Body of pancreas (tissue), 4 donors: ENCODE measurements at regions not wholly inside any gene's neighbourhood (a gene's known extent, or its start where the extent isn't known, plus 50 kb on each side); places are given as distances from the start of the nearest gene placed in this dataset.
A peak's percentile ranks its signal among the peaks of the same experiment; 100 is the strongest.

Experiments used
- ATAC-seq: fragments of 150-250 bp; one replicate; pipeline ENCODE4 v1.9.1; 2016
- DNase-seq, 4 donors: peaks; one replicate each; pipeline ENCODE4 v3.0.0-alpha.2; 2019
- H3K27ac ChIP-seq, 4 donors: fragments of 200-600 bp; sonication (generic); 1 replicate in 3 of 4; 2 replicates in 1 of 4; pipeline versions ENCODE4 v1.5.1 to v1.6.1; 2016 to 2019; ENCODE audit warnings: mild to moderate bottlenecking in 1 of 4, mixed read lengths in 1 of 4, moderate library complexity in 1 of 4
- H3K27me3 ChIP-seq, 2 donors: fragments of 200-600 bp; sonication (generic); one replicate each; pipeline ENCODE4 v1.6.0; 2016; ENCODE audit warnings: mild to moderate bottlenecking in 1 of 2
- H3K36me3 ChIP-seq, 2 donors: fragments of 200-600 bp; sonication (generic); replicated peaks in 1 of 2; 2 replicates each; pipeline ENCODE4 v1.5.1; 2016; ENCODE audit warnings: low read depth in 2 of 2; ENCODE audit not compliant: insufficient read depth in 1 of 2
- H3K4me1 ChIP-seq: fragments of 200-600 bp; sonication (generic); one replicate; pipeline ENCODE4 v1.6.0; 2016
- H3K4me3 ChIP-seq, 2 donors: fragments of 200-600 bp; sonication (generic); 1 replicate in 1 of 2; 2 replicates in 1 of 2; pipeline ENCODE4 v1.5.1; 2016 to 2019
- H3K9me3 ChIP-seq, 3 donors: fragments of 200-600 bp; sonication (generic); 1 replicate in 2 of 3; 2 replicates in 1 of 3; pipeline ENCODE4 v1.5.1; 2016
- CTCF ChIP-seq, 7 experiments: fragments of 450-650 bp in 4 of 7; fragments of 200-600 bp in 3 of 7; sonication (generic) in 3 of 7; IDR thresholded peaks; one replicate each; pipeline ENCODE4 v1.5.1; 2016 to 2019; ENCODE audit warnings: antibody characterized with exemption in 7 of 7
- POLR2A ChIP-seq, 3 donors: fragments of 450-650 bp; IDR thresholded peaks; one replicate each; pipeline ENCODE4 v1.6.1; 2016; ENCODE audit warnings: antibody characterized with exemption in 3 of 3, mild to moderate bottlenecking in 2 of 3
- WGBS, 2 donors: methylation state at CpG; one replicate each; pipeline ENCODE4 v1.1.5; 2017; 5-methylcytosine and 5-hydroxymethylcytosine counted together
- intact Hi-C: fragments of 100-400 bp; cut with DNase I; formaldehyde crosslinking; loops from one replicate; pipeline ENCODE4 v1.15.1; 2023

- TF ChIP-seq POLR2A (IDR thresholded peaks at IDR 0.05), result no peak
- peak; percentile 17 to 34 (median 31) for TF ChIP-seq CTCF (IDR thresholded peaks at IDR 0.05)
- DNase-seq (peak in 2 of 4 donors; percentile 8 to 29), ATAC-seq (no peak)
- Histone ChIP-seq H3K36me3 (no peaks in the 10 kb centered on the region), H3K27ac (no peak overlapping the region), H3K4me1 (peaks cover 9% of the 10 kb centered on the region), H3K9me3 (no peaks in the 10 kb centered on the region), H3K27me3 (no peaks in the 10 kb centered on the region), H3K4me3 (no peak overlapping the region)
- intact Hi-C loops, result no loop called here
- WGBS, 2 donors, result 69 to 73% methylated on average over 7 of the region's 7 CpGs
These were observed 481.1 kb upstream of the ZNF608 start for GRCh38 chr5:125227333-125228095.

GRCh38 chr5:125228363-125229070, 482.1 kb upstream of the ZNF608 start:
- intact Hi-C loops, result no loop called here

DNA sequence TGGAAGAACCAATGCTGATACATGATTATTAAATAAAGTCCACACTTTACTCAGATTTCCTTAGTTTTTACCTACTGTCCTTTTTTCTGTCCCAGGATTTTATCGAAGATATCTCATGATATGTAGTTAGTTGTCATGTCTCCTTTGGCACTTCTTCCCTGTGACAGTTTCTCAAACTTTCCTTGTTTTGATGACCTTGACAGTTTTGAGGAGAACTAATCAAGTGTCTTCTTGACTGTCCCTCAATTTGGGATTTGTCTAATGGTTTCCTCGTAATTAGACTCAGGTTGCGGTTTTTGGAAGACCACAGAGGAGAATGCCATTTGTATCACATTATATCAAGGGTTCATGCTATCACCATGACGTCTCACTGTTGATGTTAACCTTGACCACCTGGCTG, 483.1 kb upstream of the ZNF608 start:
- WGBS, 2 donors, result 85 to 86% methylated on average over 4 of the region's 4 CpGs
- H3K36me3 ChIP-seq, result no peaks in the 10 kb centered on the region
- no peak overlapping the region for H3K4me3 ChIP-seq
- H3K27me3 ChIP-seq, result no peaks in the 10 kb centered on the region
- TF ChIP-seq CTCF (IDR thresholded peaks at IDR 0.05) (no peak), POLR2A (IDR thresholded peaks at IDR 0.05) (no peak)
- DNase-seq (no peak), ATAC-seq (no peak)
- no peaks in the 10 kb centered on the region for H3K9me3 ChIP-seq
- no peak overlapping the region for H3K27ac ChIP-seq
- intact Hi-C loops, result no loop called here
- H3K4me1 ChIP-seq, result peaks cover 7% of the 10 kb centered on the region

More at GRCh38 chr5:125228363-125229070, 482.1 kb upstream of the ZNF608 start:
- ATAC-seq (no peak), DNase-seq (no peak)
- no peak overlapping the region for H3K27ac ChIP-seq
- H3K27me3 ChIP-seq, result no peaks in the 10 kb centered on the region
- H3K4me1 ChIP-seq, result peaks cover 7% of the 10 kb centered on the region
- 47 to 58% methylated on average over 4 of the region's 4 CpGs for WGBS, 2 donors
- no peaks in the 10 kb centered on the region for H3K36me3 ChIP-seq
- no peaks in the 10 kb centered on the region for H3K9me3 ChIP-seq
- no peak overlapping the region for H3K4me3 ChIP-seq
- TF ChIP-seq POLR2A (IDR thresholded peaks at IDR 0.05) (no peak), CTCF (IDR thresholded peaks at IDR 0.05) (no peak)

- H3K4me1 ChIP-seq, result peaks cover 7% of the 10 kb centered on the region
- WGBS, 2 donors, result 50 to 69% methylated on average over 3 of the region's 3 CpGs
These were observed 486.4 kb upstream of the ZNF608 start for GRCh38 chr5:125232779-125233230.

More at GRCh38 chr5:125232779-125233230, 486.4 kb upstream of the ZNF608 start:
- H3K36me3 ChIP-seq, result no peaks in the 10 kb centered on the region
- H3K27me3 ChIP-seq, result no peaks in the 10 kb centered on the region
- TF ChIP-seq POLR2A (IDR thresholded peaks at IDR 0.05) (no peak), CTCF (IDR thresholded peaks at IDR 0.05) (no peak)
- H3K27ac ChIP-seq, result peak overlapping the region in 1 of 4 donors; percentile 34
- no peak overlapping the region for H3K4me3 ChIP-seq
- no peaks in the 10 kb centered on the region for H3K9me3 ChIP-seq
- ATAC-seq (peak; percentile 73), DNase-seq (peak in 1 of 4 donors; percentile 3)
- intact Hi-C loops, result no loop called here
